ENCODE measurements at regions not wholly inside any gene's neighbourhood (a gene's known extent, or its start where the extent isn't known, plus 50 kb on each side); places are given as distances from the start of the nearest gene placed in this dataset.

GRCh38 chr16:52234626-52235025 is 312.3 kb downstream of the TOX3 start:
- no peak for ATAC-seq

GRCh38 chr16:52229471-52229870 is 317.5 kb downstream of the TOX3 start:
- ATAC-seq, result no peak
- TF ChIP-seq ZNF70 (CRISPR knock-in tag; IDR thresholded peaks at IDR 0.05) (no peak), OSR1 (CRISPR knock-in tag; IDR thresholded peaks at IDR 0.05) (no peak), ZFP3 (CRISPR knock-in tag; IDR thresholded peaks at IDR 0.05) (no peak), ZC3H10 (CRISPR knock-in tag; IDR thresholded peaks at IDR 0.05) (no peak), CREB5 (CRISPR knock-in tag; IDR thresholded peaks at IDR 0.05; ENCODE audit: low read depth) (no peak), ZNF565 (CRISPR knock-in tag; conservative IDR thresholded peaks at IDR 0.05; ENCODE audit: low read depth) (no peak)

More at GRCh38 chr16:52234626-52235025, 312.3 kb downstream of the TOX3 start:
- TF ChIP-seq ZC3H10 (CRISPR knock-in tag; IDR thresholded peaks at IDR 0.05), result no peak
- TF ChIP-seq TSHZ2 (CRISPR knock-in tag; IDR thresholded peaks at IDR 0.05), result no peak

- ATAC-seq, result no peak
These were observed 319.1 kb downstream of the TOX3 start for GRCh38 chr16:52227851-52228250.

More at GRCh38 chr16:52227851-52228250, 319.1 kb downstream of the TOX3 start:
- TF ChIP-seq ZC3H10 (CRISPR knock-in tag; IDR thresholded peaks at IDR 0.05) (no peak), ARNTL (CRISPR knock-in tag; IDR thresholded peaks at IDR 0.05; ENCODE audit: borderline replicate concordance, low read depth) (no peak), OSR1 (CRISPR knock-in tag; IDR thresholded peaks at IDR 0.05) (no peak), ZNF565 (CRISPR knock-in tag; conservative IDR thresholded peaks at IDR 0.05; ENCODE audit: low read depth) (no peak), TSHZ2 (CRISPR knock-in tag; IDR thresholded peaks at IDR 0.05) (no peak), ESRRG (CRISPR knock-in tag; IDR thresholded peaks at IDR 0.05) (no peak), CSRNP3 (CRISPR knock-in tag; IDR thresholded peaks at IDR 0.05) (no peak), TCF4 (CRISPR knock-in tag; IDR thresholded peaks at IDR 0.05; ENCODE audit: borderline replicate concordance) (no peak), ISL1 (CRISPR knock-in tag; IDR thresholded peaks at IDR 0.05) (no peak), CREB5 (CRISPR knock-in tag; IDR thresholded peaks at IDR 0.05; ENCODE audit: low read depth) (no peak)
